Superior temporal gyrus (tissue), 1 donor: ENCODE measurements at regions not wholly inside any gene's neighbourhood (a gene's known extent, or its start where the extent isn't known, plus 50 kb on each side); places are given as distances from the start of the nearest gene placed in this dataset.

Experiments used
- DNase-seq: peaks from one replicate; pipeline ENCODE4 v3.0.0-alpha.2; 2016; ENCODE audit errors: extremely low spot score

GRCh38 chr10:56844978-56845529 is 484.0 kb upstream of the ZWINT start:
- no peak for DNase-seq

GRCh38 chr10:56836659-56837058 is 475.6 kb upstream of the ZWINT start:
- no peak for DNase-seq

- DNase-seq, result no peak
Observed at GRCh38 chr10:56831681-56832080, 470.6 kb upstream of the ZWINT start.

- peak; percentile 13 for DNase-seq
Observed at GRCh38 chr10:56823849-56824248, 462.8 kb upstream of the ZWINT start.

GRCh38 chr10:56805022-56805421 is 444.0 kb upstream of the ZWINT start:
- DNase-seq, result no peak

- no peak for DNase-seq
Observed at GRCh38 chr10:56785292-56785691, 424.2 kb upstream of the ZWINT start.

GRCh38 chr10:56782503-56782902 is 421.4 kb upstream of the ZWINT start:
- no peak for DNase-seq

- no peak for DNase-seq
Observed at GRCh38 chr10:56771343-56771742, 410.3 kb upstream of the ZWINT start.

DNA sequence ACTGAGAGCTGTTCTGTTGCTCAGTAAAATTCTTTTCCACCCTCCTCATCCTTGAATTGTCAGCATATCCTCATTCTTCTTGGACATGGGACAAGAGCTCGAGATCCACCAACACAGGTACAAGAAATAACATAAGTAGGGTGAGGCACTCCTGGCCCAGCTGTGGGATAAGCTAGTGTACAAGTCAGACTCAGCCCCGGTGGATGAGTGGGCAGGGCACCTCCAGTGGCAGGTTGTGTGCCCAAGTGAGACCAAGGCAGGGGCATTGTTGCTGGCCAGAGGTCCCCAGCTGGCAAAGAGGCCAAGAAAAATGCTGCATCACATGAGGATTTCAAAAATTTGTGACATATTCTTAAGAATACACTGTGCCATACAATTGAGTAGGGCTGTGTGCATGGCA is 402.0 kb upstream of the ZWINT start:
- DNase-seq, result no peak

DNA sequence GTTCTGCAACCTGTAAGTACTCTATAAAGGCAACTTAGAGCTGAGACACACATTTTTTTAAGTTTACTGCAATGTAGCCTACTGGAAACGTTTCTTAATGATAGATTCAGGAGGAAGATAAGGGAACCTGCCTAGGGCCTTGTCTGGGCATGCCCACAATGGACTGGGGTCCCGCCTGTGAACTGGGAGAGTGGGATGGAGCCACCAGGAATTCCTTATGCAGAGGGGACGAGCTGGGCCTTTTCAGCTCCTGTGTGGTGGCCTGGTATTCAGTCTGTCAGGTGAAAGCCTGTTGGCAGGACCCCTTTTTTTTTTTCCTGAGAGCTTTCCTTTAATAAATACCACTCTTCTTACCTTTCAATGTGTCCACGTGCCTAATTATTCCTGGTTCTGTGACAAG is 384.4 kb upstream of the ZWINT start:
- DNase-seq, result no peak

DNA sequence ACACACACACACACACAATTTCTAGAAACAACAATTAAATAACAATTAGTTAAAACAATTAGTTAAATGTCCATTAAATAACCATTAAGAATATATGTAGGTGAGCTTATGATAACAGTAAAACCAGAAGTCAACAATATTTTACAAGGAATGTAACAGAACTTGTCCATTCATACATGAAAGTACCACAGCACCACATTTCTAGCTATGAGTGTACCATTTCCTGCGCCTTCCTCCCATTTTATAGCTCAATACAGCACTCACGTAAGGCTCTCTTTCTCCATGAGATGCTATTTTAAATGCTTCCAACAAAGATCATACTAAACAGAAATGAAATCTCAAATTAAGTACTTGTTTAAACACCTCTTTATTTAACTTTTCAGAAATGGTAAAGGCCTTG is 367.3 kb upstream of the ZWINT start:
- DNase-seq, result no peak

- no peak for DNase-seq
Observed at GRCh38 chr10:56722912-56723311, 361.9 kb upstream of the ZWINT start.

DNA sequence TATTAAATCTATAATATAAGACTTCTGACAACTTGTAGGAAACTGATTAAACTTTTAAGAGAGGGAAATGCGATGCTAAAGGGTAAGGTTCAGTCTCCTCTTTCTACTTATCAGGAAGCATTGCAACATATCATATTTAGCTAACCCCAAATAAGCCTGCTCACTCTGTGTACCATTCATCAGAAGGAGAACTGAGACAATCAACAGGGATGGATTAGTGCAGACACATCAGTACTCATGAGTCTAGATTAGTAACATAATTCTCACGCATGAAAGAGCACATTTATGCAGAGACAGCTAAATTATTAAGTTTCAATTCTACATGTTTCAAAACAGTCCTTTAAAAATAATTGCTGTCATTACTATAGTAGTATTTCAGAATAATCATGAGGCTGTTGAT is 354.2 kb upstream of the ZWINT start:
- DNase-seq, result no peak

- DNase-seq, result no peak
Observed at GRCh38 chr10:56698506-56698905, 337.4 kb upstream of the ZWINT start.

GRCh38 chr10:56679578-56679977 is 318.5 kb upstream of the ZWINT start:
- no peak for DNase-seq

DNA sequence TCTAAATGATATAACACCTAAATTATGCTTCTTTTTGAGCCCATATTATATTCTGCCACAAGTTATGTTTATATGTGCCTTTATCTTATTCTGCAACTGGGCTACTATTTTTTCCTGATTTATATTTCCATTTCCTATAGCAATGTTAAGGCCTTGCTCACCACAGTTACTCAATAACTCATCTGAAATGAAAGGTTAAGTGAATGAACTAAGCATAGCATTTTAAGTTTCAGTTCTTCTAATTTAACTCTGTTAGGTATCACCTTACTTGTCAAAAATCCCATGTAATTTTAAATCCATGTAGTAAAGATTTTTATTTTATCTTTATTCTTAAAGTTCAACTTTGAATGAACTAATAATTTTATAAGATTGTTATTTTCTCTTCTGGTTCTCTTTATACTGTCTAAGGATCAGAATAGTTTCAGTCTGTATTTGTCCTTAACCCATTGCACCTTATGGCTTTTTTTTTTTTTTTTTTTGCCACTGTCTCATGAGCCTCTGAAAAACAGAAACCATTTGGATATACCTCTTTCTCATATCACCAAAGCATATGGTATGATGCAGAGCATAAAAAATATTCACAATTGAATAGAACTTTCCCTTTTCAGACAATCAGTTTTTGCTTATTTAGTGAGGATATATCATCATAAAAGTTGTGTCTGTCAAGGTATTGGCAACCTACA is 301.8 kb upstream of the ZWINT start:
- no peak for DNase-seq

DNA sequence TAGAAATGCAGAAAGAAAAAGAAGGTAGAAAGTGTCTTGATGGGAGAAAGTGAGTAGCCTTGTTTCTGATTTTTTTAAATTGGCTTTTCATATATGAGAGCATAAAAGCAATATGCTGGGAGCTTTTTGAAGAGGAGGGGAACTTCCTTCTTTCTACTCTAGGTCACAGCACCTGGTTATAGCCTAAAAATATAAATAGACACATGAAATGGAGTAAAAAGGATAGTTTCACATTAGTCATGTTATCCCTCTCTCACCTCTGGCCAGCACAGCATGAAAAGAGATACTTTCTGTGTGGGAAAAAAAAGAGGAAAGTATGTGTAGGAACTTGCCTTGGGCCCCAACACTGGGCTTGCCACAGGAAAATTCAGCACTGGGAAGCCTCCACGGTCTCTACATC is 292.2 kb upstream of the ZWINT start:
- no peak for DNase-seq

GRCh38 chr10:56646329-56647111 is 285.5 kb upstream of the ZWINT start:
- DNase-seq, result no peak

GRCh38 chr10:56633876-56634452 is 272.9 kb upstream of the ZWINT start:
- no peak for DNase-seq

GRCh38 chr10:56632537-56632936 is 271.5 kb upstream of the ZWINT start:
- no peak for DNase-seq

- no peak for DNase-seq
Observed at GRCh38 chr10:56624082-56624481, 263.0 kb upstream of the ZWINT start.

- no peak for DNase-seq
Observed at GRCh38 chr10:56623064-56623463, 262.0 kb upstream of the ZWINT start.
